HG03575 (cell line): ENCODE measurements at regions not wholly inside any gene's neighbourhood (a gene's known extent, or its start where the extent isn't known, plus 50 kb on each side); places are given as distances from the start of the nearest gene placed in this dataset.

Source experiments
- ATAC-seq: cut with Tn5 transposase; IDR thresholded peaks from one replicate; pipeline ENCODE4 v1.9.1; 2021; ENCODE audit not compliant: unreplicated experiment, insufficient number of reproducible peaks, low FRiP score; ENCODE audit errors: extremely low read depth

DNA sequence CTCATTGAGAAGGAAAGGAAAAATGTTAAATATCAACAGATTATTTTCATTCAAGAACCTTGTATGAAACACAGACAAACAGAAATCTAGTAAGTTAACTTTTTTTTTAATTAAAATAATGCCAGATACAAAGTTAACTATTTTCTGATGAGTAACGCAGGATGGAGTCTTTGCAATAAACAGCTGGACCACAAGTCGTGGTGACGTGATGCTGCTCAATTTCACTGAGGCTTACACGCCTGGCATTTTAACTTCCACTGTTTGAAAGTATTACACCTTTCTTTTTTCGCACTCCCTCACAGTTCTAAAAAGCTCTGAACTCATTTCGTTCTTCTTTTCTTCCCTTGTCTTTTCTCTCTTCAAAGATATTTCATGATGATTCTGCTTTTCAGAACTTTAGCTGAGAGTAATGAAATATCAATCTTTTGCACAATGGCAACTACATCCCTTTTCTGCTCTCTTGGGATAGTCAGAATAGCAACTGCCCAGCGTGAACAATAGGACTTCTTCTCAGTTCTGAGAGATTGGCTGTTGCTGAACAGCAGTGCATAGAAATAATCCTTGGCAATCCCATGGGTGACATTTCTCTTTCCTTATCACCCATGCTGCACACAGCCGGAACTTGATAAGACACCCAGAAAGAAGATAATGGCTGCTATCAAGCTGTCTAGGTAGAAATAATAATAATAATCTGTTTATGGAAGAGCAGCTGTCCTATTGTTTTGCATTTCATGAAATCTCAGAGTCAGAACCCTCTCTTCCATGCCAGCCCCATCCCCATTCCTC, 160.5 kb downstream of the BTG1 start:
- no peak for ATAC-seq

DNA sequence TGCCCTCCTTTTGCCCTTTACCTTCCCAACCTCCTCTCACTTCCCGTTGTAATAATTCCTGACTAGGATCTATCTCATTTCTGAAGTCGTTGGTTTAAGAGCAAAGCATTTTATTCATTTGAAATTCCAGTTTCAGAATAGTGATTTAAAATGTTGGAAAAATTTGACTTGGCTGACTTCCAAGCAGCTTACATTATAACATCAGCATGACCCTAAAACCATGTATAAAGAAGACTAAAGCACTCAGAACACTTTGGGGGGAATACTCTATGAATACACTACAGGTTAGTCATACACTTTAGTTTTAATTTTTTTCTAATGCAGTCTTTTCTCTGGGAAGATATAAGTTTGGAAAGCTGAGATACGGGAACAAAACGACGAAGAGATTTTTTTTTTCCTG, 161.1 kb downstream of the BTG1 start:
- ATAC-seq = no peak

DNA sequence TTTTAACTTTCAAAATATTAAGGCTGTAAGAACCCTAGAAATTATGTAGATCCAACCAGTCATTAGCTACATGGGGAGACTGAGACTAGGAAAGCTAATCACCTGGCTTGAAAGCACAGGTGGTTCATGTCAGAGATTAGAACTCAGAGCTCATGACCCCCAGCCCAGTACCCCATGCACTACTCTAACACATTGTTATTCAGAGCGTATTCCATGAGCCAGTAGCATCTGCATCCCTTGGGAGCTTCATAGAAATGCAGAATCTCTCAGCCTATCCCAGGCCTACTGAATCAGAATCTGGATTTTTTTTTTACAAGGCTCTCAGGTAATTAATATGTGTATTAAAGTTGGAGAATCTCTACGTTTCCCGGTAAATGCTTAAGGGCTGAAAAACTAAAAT, 161.7 kb downstream of the BTG1 start:
- ATAC-seq = no peak

DNA sequence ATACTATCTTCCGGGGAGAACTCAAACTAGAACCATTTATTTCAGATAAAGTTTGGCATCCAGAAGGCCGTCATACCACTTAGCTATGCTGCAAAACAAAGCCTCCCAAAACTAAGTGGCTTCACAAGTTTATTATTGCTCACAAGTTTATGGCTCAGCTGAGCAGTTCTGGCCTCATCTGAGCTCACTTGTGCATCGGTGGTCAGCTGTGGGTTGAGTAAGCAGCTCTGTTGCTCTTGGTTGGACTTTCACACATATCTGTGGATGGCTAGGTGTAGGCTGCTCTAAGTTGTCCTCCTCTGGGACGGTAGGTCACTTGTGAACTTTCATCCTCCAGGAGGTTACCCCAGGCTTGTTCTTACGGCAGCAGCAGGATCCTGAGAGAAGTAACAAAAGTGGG, 162.7 kb downstream of the BTG1 start:
- no peak for ATAC-seq

DNA sequence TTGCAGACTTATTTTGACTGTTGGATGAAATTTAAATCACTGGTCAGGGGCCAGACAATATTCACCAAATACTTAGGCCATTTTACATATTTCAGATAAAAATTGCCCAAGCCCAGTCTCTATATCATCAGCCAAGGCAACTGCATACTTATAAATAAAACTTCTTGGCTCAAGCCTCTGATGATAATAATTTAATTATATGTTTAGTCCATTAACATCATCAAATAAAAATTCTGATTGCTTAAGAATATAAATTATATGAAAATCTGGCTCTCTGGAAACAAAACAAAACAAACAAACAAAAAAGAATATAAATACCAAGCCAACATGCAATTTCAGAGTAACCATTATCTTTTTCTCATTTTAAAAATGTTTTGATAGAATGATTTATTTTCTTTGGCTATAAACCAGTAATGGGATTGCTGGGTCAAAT, 165.2 kb downstream of the BTG1 start:
- no peak for ATAC-seq

- no peak for ATAC-seq
These were observed 167.5 kb downstream of the BTG1 start for GRCh38 chr12:91978143-91978542.

DNA sequence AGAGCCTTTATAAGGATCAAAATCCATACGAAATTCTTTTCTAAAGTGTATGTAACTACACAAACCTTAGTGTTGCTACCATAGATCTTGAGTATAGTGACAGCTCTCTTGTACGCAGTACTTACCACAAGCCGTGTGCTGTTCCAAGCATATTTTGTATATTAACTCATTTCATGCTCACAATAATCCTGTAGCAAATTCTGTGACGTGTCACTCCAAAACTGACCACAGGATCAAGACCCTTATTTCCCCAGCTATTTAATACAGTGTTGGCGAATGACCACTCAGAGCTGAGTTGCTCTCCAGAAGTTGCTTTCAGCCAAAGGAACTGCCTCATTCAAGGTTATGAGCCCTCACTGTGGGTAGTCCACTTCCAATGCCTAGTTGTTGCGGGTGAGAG, 169.8 kb downstream of the BTG1 start:
- ATAC-seq = no peak

DNA sequence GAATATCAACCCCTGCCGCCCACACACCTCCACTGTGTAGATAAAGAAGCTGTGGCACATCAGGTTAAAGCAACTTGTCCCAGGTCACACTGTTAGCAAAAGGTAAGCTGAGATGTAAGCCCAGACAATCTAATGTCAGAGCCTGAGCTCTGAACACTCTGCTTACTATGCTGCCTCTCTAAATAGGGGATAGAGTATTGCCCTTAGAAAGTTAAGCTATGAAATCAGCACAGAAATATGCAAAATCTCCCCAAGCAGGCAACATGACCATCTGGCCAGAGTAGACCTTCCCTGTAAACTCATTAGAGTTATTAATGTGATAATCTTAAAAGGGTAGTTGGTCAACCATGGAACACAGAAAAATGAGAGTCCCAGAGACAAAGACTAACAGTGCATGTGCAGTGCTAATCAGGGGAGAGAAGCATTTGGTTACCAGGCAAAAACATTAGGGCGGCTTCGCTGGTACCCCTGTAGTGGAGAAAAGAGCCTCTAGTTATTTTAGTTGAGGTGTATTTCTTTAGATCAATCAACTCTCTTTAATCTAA, 171.0 kb downstream of the BTG1 start:
- no peak for ATAC-seq

- no peak for ATAC-seq
These were observed 171.8 kb downstream of the BTG1 start for GRCh38 chr12:91973813-91974212.

DNA sequence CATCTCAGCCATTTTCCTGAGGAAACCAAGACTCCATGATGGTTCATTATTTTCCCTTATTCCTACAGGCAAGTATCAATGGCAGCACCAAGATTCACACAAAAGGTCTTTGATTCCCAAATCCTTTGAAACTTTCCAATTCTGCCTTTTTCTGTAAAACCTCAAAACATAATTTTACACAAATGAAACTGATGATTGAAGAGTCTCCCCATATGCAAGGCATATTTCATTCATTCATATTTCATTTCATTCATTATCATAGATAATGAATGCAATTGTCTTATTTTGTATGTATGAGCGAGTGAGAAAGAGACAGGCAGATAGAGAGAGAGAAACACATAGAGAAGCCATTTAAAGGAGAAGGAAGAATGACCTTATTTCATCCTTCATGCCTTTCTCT, 172.8 kb downstream of the BTG1 start:
- no peak for ATAC-seq

DNA sequence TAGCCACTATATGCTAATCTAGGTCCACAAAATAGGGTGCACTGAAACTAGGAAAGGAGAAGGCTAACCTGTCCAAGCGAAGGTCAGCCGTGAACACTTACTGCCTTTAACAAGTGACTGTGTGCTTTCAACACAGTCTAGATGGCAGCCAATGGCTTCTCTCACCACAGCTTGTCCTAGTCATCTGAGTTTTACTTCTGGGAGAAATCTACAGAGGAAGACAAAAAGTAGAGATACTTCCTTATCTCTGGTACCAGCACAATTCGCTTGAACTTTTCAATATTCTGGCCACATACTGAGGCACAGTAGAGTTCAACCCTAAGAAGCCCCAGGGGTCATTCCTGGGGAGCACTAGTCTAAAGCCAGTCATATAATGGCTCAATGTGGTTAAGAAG, 176.9 kb downstream of the BTG1 start:
- ATAC-seq = no peak

GRCh38 chr12:91968076-91968776, 177.4 kb downstream of the BTG1 start:
- no peak for ATAC-seq

DNA sequence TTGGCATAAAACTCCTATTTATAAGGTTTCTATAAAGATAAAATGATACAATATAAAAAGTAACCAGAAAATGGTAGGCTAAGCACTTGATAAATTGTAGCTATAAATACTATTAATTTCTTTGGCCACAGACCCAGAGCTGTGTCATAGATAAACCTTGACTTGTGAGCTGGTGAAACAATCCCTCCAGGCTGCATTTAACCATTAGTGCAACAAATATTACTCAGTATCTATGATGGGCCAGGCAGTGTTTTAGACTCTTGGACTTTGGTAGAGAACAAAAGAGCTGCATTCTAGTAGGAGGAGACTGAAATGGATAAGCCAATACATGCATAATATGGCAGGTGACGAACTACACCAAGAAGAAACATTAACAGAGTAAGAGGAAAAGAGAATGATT, 178.1 kb downstream of the BTG1 start:
- ATAC-seq = no peak

DNA sequence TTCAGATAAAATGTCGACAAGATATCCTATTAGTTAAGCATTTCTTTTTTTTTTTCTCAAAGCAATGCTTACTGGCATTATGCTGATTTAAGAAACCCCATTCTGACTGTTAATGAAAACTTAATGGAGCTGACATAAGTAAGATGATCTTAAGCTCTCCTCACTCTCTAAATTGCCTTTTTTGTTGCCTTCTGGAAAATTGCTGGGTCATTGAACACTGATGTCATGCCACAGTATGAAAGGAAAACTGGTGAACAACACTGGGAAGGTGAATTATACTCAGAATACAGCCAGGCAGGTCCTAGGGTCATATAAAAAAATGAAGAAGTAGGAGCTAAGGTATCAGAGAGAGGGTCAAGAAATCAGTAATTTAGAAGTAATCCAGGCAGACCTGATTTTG, 179.9 kb downstream of the BTG1 start:
- no peak for ATAC-seq

DNA sequence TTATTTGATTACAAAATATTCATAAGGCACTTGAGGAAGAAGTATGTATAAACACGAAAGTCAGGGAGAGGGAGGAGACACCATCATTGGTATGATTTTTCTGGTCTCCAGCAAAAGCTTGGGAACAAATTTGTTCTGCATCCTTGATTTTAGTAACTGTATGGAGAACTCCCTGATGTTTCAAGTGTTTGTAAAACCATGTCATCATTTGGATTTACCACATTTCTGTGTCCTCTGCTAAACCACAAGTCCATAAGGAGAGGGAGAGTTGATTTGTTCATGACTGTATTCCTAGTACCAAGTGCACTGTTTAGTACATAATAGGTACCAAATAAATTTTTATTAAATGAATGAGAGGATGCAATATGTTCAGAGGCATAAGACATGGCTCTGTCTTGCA, 181.1 kb downstream of the BTG1 start:
- ATAC-seq = no peak

GRCh38 chr12:91959220-91959619, 186.4 kb downstream of the BTG1 start:
- no peak for ATAC-seq

GRCh38 chr12:91958816-91959215, 186.8 kb downstream of the BTG1 start:
- no peak for ATAC-seq

DNA sequence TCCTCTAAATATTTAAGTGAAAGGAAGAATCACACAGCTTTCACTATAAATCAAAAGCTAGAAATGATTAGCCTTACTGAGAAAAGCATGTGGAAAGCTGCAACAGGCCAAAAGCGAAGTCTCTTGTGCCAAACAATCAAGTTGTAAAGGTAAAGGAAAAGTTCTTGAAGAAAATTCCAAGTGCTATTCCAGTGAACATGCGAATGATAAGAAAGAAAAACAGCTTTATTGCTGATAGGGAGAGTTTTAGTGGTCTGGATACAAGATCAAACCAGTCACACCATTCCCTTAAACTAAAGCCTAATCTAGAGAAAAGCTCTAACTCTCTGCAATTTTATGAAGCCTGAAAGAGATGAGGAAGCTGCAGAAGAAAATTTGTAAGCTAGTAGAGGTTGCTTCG, 190.9 kb downstream of the BTG1 start:
- no peak for ATAC-seq

DNA sequence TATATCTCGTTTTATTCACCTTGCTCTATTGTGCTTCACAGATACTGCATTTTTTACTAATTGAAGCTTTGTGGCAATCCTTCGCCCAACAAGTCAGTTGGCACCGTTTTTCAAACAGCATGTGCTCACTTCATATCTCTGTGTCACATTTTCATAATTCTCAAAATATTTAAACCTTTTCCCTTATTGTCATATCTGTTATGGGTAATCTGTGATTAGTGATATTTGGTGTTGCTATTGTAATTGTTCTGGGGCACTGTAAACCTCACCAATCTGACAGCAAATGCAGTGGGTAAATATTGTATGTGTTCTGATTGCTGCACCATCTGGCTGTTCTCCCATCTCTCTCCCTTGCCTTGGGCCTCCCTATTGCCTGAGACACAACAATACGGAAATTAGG, 191.3 kb downstream of the BTG1 start:
- ATAC-seq = no peak

GRCh38 chr12:91952916-91953315, 192.7 kb downstream of the BTG1 start:
- no peak for ATAC-seq
